NCI-H460 (cell line): ENCODE measurements at regions not wholly inside any gene's neighbourhood (a gene's known extent, or its start where the extent isn't known, plus 50 kb on each side); places are given as distances from the start of the nearest gene placed in this dataset.
"Not testable (repeated sequence)": the region's sequence is repeated elsewhere in the genome, so short reads cannot be mapped to it uniquely, and the experiment has no call there.

Source experiments
- DNase-seq: peaks from one replicate; pipeline ENCODE4 v3.0.0-alpha.2; 2016; ENCODE audit warnings: low read depth; ENCODE audit errors: extremely low read depth

GRCh38 chr9:119951090-119951489 is 581.9 kb upstream of the BRINP1 start:
- no peak for DNase-seq

GRCh38 chr9:119945686-119946085 is 576.5 kb upstream of the BRINP1 start:
- DNase-seq: no peak

GRCh38 chr9:119941091-119941490 is 571.9 kb upstream of the BRINP1 start:
- DNase-seq: no peak

- no peak for DNase-seq
Observed at GRCh38 chr9:119938871-119939270, 569.6 kb upstream of the BRINP1 start.

GRCh38 chr9:119934497-119934896 is 565.3 kb upstream of the BRINP1 start:
- DNase-seq: no peak

- DNase-seq: no peak
Observed at GRCh38 chr9:119933191-119933590, 564.0 kb upstream of the BRINP1 start.

- DNase-seq: no peak
Observed at GRCh38 chr9:119924736-119925135, 555.5 kb upstream of the BRINP1 start.

- DNase-seq: no peak
Observed at GRCh38 chr9:119917175-119917574, 547.9 kb upstream of the BRINP1 start.

- no peak for DNase-seq
Observed at GRCh38 chr9:119907056-119907455, 537.8 kb upstream of the BRINP1 start.

GRCh38 chr9:119905724-119906123 is 536.5 kb upstream of the BRINP1 start:
- DNase-seq: no peak

GRCh38 chr9:119903851-119904250 is 534.6 kb upstream of the BRINP1 start:
- no peak for DNase-seq

GRCh38 chr9:119902611-119903010 is 533.4 kb upstream of the BRINP1 start:
- no peak for DNase-seq

- no peak for DNase-seq
Observed at GRCh38 chr9:119898316-119898715, 529.1 kb upstream of the BRINP1 start.

- no peak for DNase-seq
Observed at GRCh38 chr9:119884438-119884837, 515.2 kb upstream of the BRINP1 start.

GRCh38 chr9:119881898-119882297 is 512.7 kb upstream of the BRINP1 start:
- DNase-seq: no peak

- DNase-seq: no peak
Observed at GRCh38 chr9:119880361-119880760, 511.1 kb upstream of the BRINP1 start.

- no peak for DNase-seq
Observed at GRCh38 chr9:119877306-119877705, 508.1 kb upstream of the BRINP1 start.

- DNase-seq: no peak
Observed at GRCh38 chr9:119873877-119874276, 504.6 kb upstream of the BRINP1 start.

- not testable (repeated sequence) for DNase-seq
Observed at GRCh38 chr9:119870251-119870650, 501.0 kb upstream of the BRINP1 start.

- no peak for DNase-seq
Observed at GRCh38 chr9:119868694-119869093, 499.5 kb upstream of the BRINP1 start.

- no peak for DNase-seq
Observed at GRCh38 chr9:119861842-119862241, 492.6 kb upstream of the BRINP1 start.

GRCh38 chr9:119859128-119859527 is 489.9 kb upstream of the BRINP1 start:
- DNase-seq: no peak

GRCh38 chr9:119853126-119853525 is 483.9 kb upstream of the BRINP1 start:
- DNase-seq: no peak

- DNase-seq: no peak
Observed at GRCh38 chr9:119852390-119852789, 483.2 kb upstream of the BRINP1 start.
